Ovary (tissue), 3 donors: ENCODE measurements at regions not wholly inside any gene's neighbourhood (a gene's known extent, or its start where the extent isn't known, plus 50 kb on each side); places are given as distances from the start of the nearest gene placed in this dataset.
"Not testable (repeated sequence)": the region's sequence is repeated elsewhere in the genome, so short reads cannot be mapped to it uniquely, and the experiment has no call there.

Experiments
- CTCF ChIP-seq, 3 donors: fragments of 450-650 bp in 2 of 3; fragments of 200-600 bp in 1 of 3; IDR thresholded peaks; one replicate each; pipeline versions ENCODE4 v1.5.1 to v1.8.0; 2016 to 2022; ENCODE audit warnings: antibody characterized with exemption in 3 of 3, mild to moderate bottlenecking in 1 of 3
- EP300 ChIP-seq: sonication (generic); formaldehyde crosslinking; IDR thresholded peaks from one replicate; pipeline ENCODE4 v1.6.1; 2017; ENCODE audit warnings: antibody characterized with exemption
- POLR2A ChIP-seq: fragments of 450-650 bp; IDR thresholded peaks from one replicate; pipeline ENCODE4 v1.6.1; 2017; ENCODE audit warnings: antibody characterized with exemption, mild to moderate bottlenecking, moderate library complexity
- donor health status: DM: no; HTN: no; CAD: no.

DNA sequence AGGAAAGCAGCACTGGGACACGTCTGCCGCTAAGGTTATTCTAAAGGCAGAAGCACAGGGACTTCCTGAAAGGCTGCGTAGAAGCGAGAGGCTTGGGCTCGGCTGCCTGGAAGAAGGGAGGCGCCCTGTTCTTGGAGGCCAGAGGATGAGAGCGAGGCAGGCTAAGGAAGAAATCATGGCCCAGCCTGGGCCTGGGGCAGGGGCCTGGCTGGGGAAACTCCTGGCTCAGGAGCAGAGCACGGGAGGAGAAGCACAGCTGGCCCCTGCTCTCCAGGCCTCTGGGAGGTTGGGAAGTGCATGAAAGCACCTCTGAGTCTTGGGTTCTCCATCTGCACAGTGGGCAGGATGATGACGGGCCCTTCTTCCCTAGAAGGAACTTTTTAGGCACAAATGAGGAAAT, 66.0 kb upstream of the SFSWAP start:
- TF ChIP-seq EP300; CTCF (IDR thresholded peaks at IDR 0.05); POLR2A: not testable (repeated sequence)
